ENCODE measurements at regions not wholly inside any gene's neighbourhood (a gene's known extent, or its start where the extent isn't known, plus 50 kb on each side); places are given as distances from the start of the nearest gene placed in this dataset.

- ChIA-PET CTCF (no interaction called here), POLR2A (no interaction called here)
- no peak for DNase-seq (ENCODE audit: extremely low spot score)
- no peak for TF ChIP-seq ELF4 (IDR thresholded peaks at IDR 0.05)
These were observed 100.6 kb upstream of the TBX3 start for GRCh38 chr12:114784526-114784925.

- ChIA-PET CTCF (no interaction called here), POLR2A (no interaction called here)
- DNase-seq (ENCODE audit: extremely low spot score) = no peak
These were observed 99.2 kb upstream of the TBX3 start for GRCh38 chr12:114783089-114783618.

GRCh38 chr12:114780746-114781399 lies 96.9 kb upstream of the TBX3 start:
- no peak for DNase-seq (ENCODE audit: extremely low spot score)
- TF ChIP-seq ZNF384 (IDR thresholded peaks at IDR 0.05) = no peak
- no peak for TF ChIP-seq PKNOX1 (IDR thresholded peaks at IDR 0.05)
- TF ChIP-seq FOXK2 (IDR thresholded peaks at IDR 0.05) = no peak
- TF ChIP-seq SP1 (IDR thresholded peaks at IDR 0.05) = no peak
- TF ChIP-seq ARNT (IDR thresholded peaks at IDR 0.05) = no peak
- TF ChIP-seq L3MBTL2 (conservative IDR thresholded peaks at IDR 0.05) = no peak
- no peak for TF ChIP-seq ELF4 (IDR thresholded peaks at IDR 0.05)
- TF ChIP-seq CTBP1 (IDR thresholded peaks at IDR 0.05; ENCODE audit: borderline replicate concordance) = no peak
- no peak for TF ChIP-seq NFRKB (IDR thresholded peaks at IDR 0.05)
- TF ChIP-seq FOXA1 (IDR thresholded peaks at IDR 0.05) = no peak
- no peak for TF ChIP-seq FOXM1 (IDR thresholded peaks at IDR 0.05; ENCODE audit: borderline replicate concordance)
- no peak for TF ChIP-seq LEF1 (IDR thresholded peaks at IDR 0.05; ENCODE audit: borderline replicate concordance)
- no peak for TF ChIP-seq HDGF (IDR thresholded peaks at IDR 0.05; ENCODE audit: borderline replicate concordance)
- TF ChIP-seq SUZ12 (IDR thresholded peaks at IDR 0.05) = no peak
- TF ChIP-seq TARDBP (IDR thresholded peaks at IDR 0.05) = no peak
- no peak for TF ChIP-seq BHLHE40 (IDR thresholded peaks at IDR 0.05; ENCODE audit: borderline replicate concordance)
- ChIA-PET POLR2A (no interaction called here), CTCF (no interaction called here)

More at GRCh38 chr12:114783089-114783618, 99.2 kb upstream of the TBX3 start:
- TF ChIP-seq NFRKB (IDR thresholded peaks at IDR 0.05) (no peak), PKNOX1 (IDR thresholded peaks at IDR 0.05) (no peak), FOXM1 (IDR thresholded peaks at IDR 0.05; ENCODE audit: borderline replicate concordance) (no peak), FOXA1 (IDR thresholded peaks at IDR 0.05) (no peak), CTBP1 (IDR thresholded peaks at IDR 0.05; ENCODE audit: borderline replicate concordance) (no peak), ZNF384 (IDR thresholded peaks at IDR 0.05) (no peak), ARNT (IDR thresholded peaks at IDR 0.05) (no peak), SP1 (IDR thresholded peaks at IDR 0.05) (no peak)

- no peak for DNase-seq (ENCODE audit: extremely low spot score)
- TF ChIP-seq SUZ12 (IDR thresholded peaks at IDR 0.05) (no peak), ZNF384 (IDR thresholded peaks at IDR 0.05) (no peak), CTBP1 (IDR thresholded peaks at IDR 0.05; ENCODE audit: borderline replicate concordance) (no peak), ARNT (IDR thresholded peaks at IDR 0.05) (no peak), FOXK2 (IDR thresholded peaks at IDR 0.05) (no peak)
- POLR2A ChIA-PET = no interaction called here
- CTCF ChIA-PET = interaction anchor here (1.0 kb wide), 1 partner anchor 28 kb away, joined by 3 read pairs; no protein-coding TSS in a partner anchor
These were observed 95.7 kb upstream of the TBX3 start for GRCh38 chr12:114779647-114780046.

- ChIA-PET CTCF (interaction anchor here (1.0 kb wide), 1 partner anchor 28 kb away, joined by 3 read pairs; no protein-coding TSS in a partner anchor), POLR2A (no interaction called here)
- TF ChIP-seq LEF1 (IDR thresholded peaks at IDR 0.05; ENCODE audit: borderline replicate concordance) (no peak), ELF4 (IDR thresholded peaks at IDR 0.05) (no peak), L3MBTL2 (conservative IDR thresholded peaks at IDR 0.05) (no peak), BHLHE40 (IDR thresholded peaks at IDR 0.05; ENCODE audit: borderline replicate concordance) (no peak), SUZ12 (IDR thresholded peaks at IDR 0.05) (no peak), ZNF384 (IDR thresholded peaks at IDR 0.05) (no peak), NFRKB (IDR thresholded peaks at IDR 0.05) (no peak), ARNT (IDR thresholded peaks at IDR 0.05) (no peak)
- DNase-seq (ENCODE audit: extremely low spot score) = no peak
These were observed 95.2 kb upstream of the TBX3 start for GRCh38 chr12:114779186-114779585.

GRCh38 chr12:114776731-114777442 lies 92.9 kb upstream of the TBX3 start:
- ChIA-PET CTCF (interaction anchor here (0.7 kb wide), 1 partner anchor 22 kb away, joined by 5 read pairs; no protein-coding TSS in a partner anchor), POLR2A (no interaction called here)
- TF ChIP-seq ARNT (IDR thresholded peaks at IDR 0.05) (no peak), CTBP1 (IDR thresholded peaks at IDR 0.05; ENCODE audit: borderline replicate concordance) (no peak), FOXM1 (IDR thresholded peaks at IDR 0.05; ENCODE audit: borderline replicate concordance) (no peak), ELF4 (IDR thresholded peaks at IDR 0.05) (no peak), NFRKB (IDR thresholded peaks at IDR 0.05) (no peak), SUZ12 (IDR thresholded peaks at IDR 0.05) (no peak), SP1 (IDR thresholded peaks at IDR 0.05) (no peak), PKNOX1 (IDR thresholded peaks at IDR 0.05) (no peak), TARDBP (IDR thresholded peaks at IDR 0.05) (no peak), HDGF (IDR thresholded peaks at IDR 0.05; ENCODE audit: borderline replicate concordance) (no peak), LEF1 (IDR thresholded peaks at IDR 0.05; ENCODE audit: borderline replicate concordance) (no peak), L3MBTL2 (conservative IDR thresholded peaks at IDR 0.05) (no peak), ZNF384 (IDR thresholded peaks at IDR 0.05) (no peak), FOXK2 (IDR thresholded peaks at IDR 0.05) (no peak), FOXA1 (IDR thresholded peaks at IDR 0.05) (no peak)
- no peak for DNase-seq (ENCODE audit: extremely low spot score)
